ENCODE measurements at regions not wholly inside any gene's neighbourhood (a gene's known extent, or its start where the extent isn't known, plus 50 kb on each side); places are given as distances from the start of the nearest gene placed in this dataset.

GRCh38 chrY:8058613-8059012, 1147.1 kb upstream of the AMELY start:
- no peak for DNase-seq (ENCODE audit: low spot score in 2 of 2)
- no peak for TF ChIP-seq POLR2A (IDR thresholded peaks at IDR 0.05)
- Histone ChIP-seq H3K27ac (no peak overlapping the region), H3K4me3 (no peak overlapping the region), H3K36me3 (no peaks in the 10 kb centered on the region), H3K27me3 (no peaks in the 10 kb centered on the region), H3K4me1 (no peaks in the 10 kb centered on the region), H3K9me3 (no peaks in the 10 kb centered on the region)
- intact Hi-C loops (cut with DNase I; ENCODE audit: low total_unique reads), result no loop called here

GRCh38 chrY:8051340-8051739, 1139.8 kb upstream of the AMELY start:
- H3K27ac ChIP-seq, result no peak overlapping the region
- H3K4me3 ChIP-seq, result no peak overlapping the region
- DNase-seq (ENCODE audit: low spot score in 2 of 2), result no peak
- no peaks in the 10 kb centered on the region for H3K27me3 ChIP-seq
- intact Hi-C loops (cut with DNase I; ENCODE audit: low total_unique reads), result no loop called here
- H3K4me1 ChIP-seq, result no peaks in the 10 kb centered on the region
- no peaks in the 10 kb centered on the region for H3K9me3 ChIP-seq
- no peak for TF ChIP-seq POLR2AphosphoS5 (IDR thresholded peaks at IDR 0.05)
- no peaks in the 10 kb centered on the region for H3K36me3 ChIP-seq

DNA sequence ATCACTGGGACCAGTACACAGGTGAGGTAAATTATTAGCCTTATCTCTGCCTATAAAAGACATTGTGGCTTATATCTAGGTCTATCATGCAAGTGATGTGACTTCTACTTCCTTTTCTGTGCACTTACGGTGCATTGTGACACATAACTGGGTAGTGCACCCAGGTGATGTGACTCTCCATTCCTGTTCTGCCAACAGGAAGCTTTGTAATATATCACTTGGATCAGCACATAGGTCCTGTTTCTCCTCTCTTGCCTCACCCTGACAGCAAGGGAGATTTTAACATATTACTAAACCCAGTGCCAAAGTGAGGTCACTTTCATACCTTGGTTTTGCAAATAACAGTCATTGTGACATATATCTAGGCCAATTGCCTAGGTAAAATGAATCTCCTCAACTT, 1129.7 kb upstream of the AMELY start:
- DNase-seq (ENCODE audit: low spot score in 2 of 2), result no peak
- Histone ChIP-seq H3K9me3 (no peaks in the 10 kb centered on the region), H3K27me3 (no peaks in the 10 kb centered on the region), H3K4me1 (no peaks in the 10 kb centered on the region), H3K4me3 (no peak overlapping the region), H3K27ac (no peak overlapping the region), H3K36me3 (no peaks in the 10 kb centered on the region)
- no peak for TF ChIP-seq POLR2AphosphoS5 (IDR thresholded peaks at IDR 0.05)
- no peak for TF ChIP-seq POLR2A (IDR thresholded peaks at IDR 0.05)
- TF ChIP-seq, protein P1, sequence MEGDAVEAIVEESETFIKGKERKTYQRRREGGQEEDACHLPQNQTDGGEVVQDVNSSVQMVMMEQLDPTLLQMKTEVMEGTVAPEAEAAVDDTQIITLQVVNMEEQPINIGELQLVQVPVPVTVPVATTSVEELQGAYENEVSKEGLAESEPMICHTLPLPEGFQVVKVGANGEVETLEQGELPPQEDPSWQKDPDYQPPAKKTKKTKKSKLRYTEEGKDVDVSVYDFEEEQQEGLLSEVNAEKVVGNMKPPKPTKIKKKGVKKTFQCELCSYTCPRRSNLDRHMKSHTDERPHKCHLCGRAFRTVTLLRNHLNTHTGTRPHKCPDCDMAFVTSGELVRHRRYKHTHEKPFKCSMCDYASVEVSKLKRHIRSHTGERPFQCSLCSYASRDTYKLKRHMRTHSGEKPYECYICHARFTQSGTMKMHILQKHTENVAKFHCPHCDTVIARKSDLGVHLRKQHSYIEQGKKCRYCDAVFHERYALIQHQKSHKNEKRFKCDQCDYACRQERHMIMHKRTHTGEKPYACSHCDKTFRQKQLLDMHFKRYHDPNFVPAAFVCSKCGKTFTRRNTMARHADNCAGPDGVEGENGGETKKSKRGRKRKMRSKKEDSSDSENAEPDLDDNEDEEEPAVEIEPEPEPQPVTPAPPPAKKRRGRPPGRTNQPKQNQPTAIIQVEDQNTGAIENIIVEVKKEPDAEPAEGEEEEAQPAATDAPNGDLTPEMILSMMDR (IDR thresholded peaks at IDR 0.05), result no peak
- intact Hi-C loops (cut with DNase I; ENCODE audit: low total_unique reads), result no loop called here

GRCh38 chrY:8036563-8036962, 1125.0 kb upstream of the AMELY start:
- no peaks in the 10 kb centered on the region for H3K9me3 ChIP-seq
- H3K36me3 ChIP-seq, result no peaks in the 10 kb centered on the region
- H3K4me3 ChIP-seq, result no peak overlapping the region
- no peaks in the 10 kb centered on the region for H3K4me1 ChIP-seq
- intact Hi-C loops (cut with DNase I; ENCODE audit: low total_unique reads), result no loop called here
- TF ChIP-seq POLR2AphosphoS5 (IDR thresholded peaks at IDR 0.05) (no peak), POLR2A (IDR thresholded peaks at IDR 0.05) (no peak)
- TF ChIP-seq, protein P1 (IDR thresholded peaks at IDR 0.05), result no peak
- H3K27me3 ChIP-seq, result no peaks in the 10 kb centered on the region
- no peak for DNase-seq (ENCODE audit: low spot score in 2 of 2)
- H3K27ac ChIP-seq, result no peak overlapping the region

GRCh38 chrY:8035653-8036052, 1124.1 kb upstream of the AMELY start:
- TF ChIP-seq, protein P1 (IDR thresholded peaks at IDR 0.05), result no peak
- no peak for TF ChIP-seq POLR2A (IDR thresholded peaks at IDR 0.05)
- TF ChIP-seq POLR2AphosphoS5 (IDR thresholded peaks at IDR 0.05), result no peak
- Histone ChIP-seq H3K36me3 (no peaks in the 10 kb centered on the region), H3K4me3 (no peak overlapping the region), H3K27me3 (no peaks in the 10 kb centered on the region), H3K4me1 (no peaks in the 10 kb centered on the region), H3K9me3 (no peaks in the 10 kb centered on the region), H3K27ac (no peak overlapping the region)
- DNase-seq (ENCODE audit: low spot score in 2 of 2), result no peak
- intact Hi-C loops (cut with DNase I; ENCODE audit: low total_unique reads), result no loop called here

GRCh38 chrY:8034673-8035072, 1123.1 kb upstream of the AMELY start:
- no peaks in the 10 kb centered on the region for H3K4me1 ChIP-seq
- H3K36me3 ChIP-seq, result no peaks in the 10 kb centered on the region
- H3K27me3 ChIP-seq, result no peaks in the 10 kb centered on the region
- no peak overlapping the region for H3K27ac ChIP-seq
- intact Hi-C loops (cut with DNase I; ENCODE audit: low total_unique reads), result no loop called here
- TF ChIP-seq POLR2A (IDR thresholded peaks at IDR 0.05) (no peak), POLR2AphosphoS5 (IDR thresholded peaks at IDR 0.05) (no peak)
- TF ChIP-seq, protein P1 (IDR thresholded peaks at IDR 0.05), result no peak
- no peak overlapping the region for H3K4me3 ChIP-seq
- H3K9me3 ChIP-seq, result no peaks in the 10 kb centered on the region
- DNase-seq (ENCODE audit: low spot score in 2 of 2), result no peak

Data from breast epithelium (tissue), 4 donors.